AG08396 (cell line): ENCODE measurements at regions not wholly inside any gene's neighbourhood (a gene's known extent, or its start where the extent isn't known, plus 50 kb on each side); places are given as distances from the start of the nearest gene placed in this dataset.
A peak's percentile ranks its signal among the peaks of the same experiment; 100 is the strongest.

ENCODE experiments used
- DNase-seq: peaks from one replicate; pipeline ENCODE4 v3.0.0; 2012; ENCODE audit warnings: low spot score, mixed read lengths

DNA sequence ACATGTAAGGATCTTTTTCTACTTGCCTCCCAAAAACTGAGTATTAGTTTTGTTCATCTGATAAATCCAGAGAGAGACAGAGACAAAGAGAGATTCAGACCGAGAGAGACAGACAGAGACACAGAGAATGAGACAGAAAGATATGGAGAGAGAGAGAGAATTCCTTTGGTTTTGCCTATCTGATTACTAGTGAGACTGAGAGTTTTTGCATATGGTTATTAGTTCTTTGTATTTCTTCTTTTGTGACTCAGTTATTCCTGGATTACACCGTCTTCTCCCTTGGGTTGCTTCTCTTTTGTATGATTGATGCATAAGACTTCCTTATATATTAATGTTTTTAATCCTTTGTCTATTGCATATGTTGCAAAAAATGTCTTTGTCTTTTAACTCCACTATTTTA lies 91.2 kb upstream of the SPATA31C2 start:
- DNase-seq = no peak

DNA sequence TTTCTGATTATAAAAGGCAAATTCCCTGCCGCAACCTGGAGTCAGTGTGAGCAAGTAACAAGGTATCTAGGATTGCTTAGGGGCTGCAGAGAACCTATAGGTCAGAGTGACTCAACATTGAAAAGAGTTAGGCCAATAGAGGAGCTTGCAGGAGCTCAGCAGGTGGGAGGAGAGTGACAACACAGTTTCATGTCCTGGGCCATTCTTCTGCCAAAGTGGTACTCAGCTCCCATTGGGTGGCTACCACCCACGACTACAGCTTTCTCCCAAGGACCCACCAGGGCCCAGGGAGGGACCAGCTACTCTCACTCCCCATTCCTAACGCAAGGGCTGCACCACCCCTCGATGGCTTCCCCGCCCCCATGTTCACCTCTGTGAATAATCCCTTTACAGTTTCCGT lies 86.7 kb upstream of the SPATA31C2 start:
- no peak for DNase-seq

DNA sequence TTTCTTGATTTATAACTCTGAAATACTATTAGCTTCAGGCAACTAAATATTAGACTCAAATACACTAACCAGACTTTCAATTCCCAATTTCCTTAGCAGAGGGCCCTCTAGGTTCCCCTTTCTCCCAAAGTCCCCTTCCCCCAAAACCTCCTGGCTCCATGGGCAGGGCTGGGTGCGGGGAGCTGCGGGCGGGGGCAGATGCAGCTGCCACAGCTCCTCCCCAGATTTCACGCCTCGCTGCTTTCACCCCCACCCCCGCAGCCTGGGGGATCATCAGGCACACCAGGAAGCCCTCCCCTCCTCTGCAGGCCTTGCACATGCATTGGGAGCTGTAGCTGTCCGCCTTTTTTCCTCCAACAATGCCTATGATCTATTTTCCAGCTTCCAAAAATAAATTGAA lies 82.8 kb upstream of the SPATA31C2 start:
- DNase-seq = no peak

- DNase-seq = no peak
Measured at GRCh38 chr9:88220652-88221051, 82.4 kb upstream of the SPATA31C2 start.

DNA sequence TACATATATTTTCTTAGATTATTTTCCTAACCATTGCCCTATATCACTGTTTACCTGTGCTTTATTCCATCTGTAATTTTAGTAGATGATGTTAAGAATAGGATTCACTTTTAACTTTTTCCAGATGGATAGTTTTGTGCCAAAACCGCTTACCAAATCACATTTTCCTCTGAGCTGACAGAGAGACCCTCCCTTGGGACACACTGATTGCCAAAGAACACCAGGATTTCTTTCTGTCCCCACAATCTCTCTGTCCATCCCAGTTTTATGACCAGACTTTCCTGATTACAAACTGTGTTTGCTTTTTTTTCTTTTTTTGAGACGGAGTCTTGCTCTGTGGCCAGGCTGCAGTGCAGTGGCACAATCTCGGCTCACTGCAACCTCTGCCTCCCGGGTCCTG lies 81.3 kb upstream of the SPATA31C2 start:
- DNase-seq = no peak

- no peak for DNase-seq
Measured at GRCh38 chr9:88218726-88219125, 80.5 kb upstream of the SPATA31C2 start.

- no peak for DNase-seq
Measured at GRCh38 chr9:88216126-88216995, 78.1 kb upstream of the SPATA31C2 start.

GRCh38 chr9:88215196-88216125 lies 77.2 kb upstream of the SPATA31C2 start:
- no peak for DNase-seq

DNA sequence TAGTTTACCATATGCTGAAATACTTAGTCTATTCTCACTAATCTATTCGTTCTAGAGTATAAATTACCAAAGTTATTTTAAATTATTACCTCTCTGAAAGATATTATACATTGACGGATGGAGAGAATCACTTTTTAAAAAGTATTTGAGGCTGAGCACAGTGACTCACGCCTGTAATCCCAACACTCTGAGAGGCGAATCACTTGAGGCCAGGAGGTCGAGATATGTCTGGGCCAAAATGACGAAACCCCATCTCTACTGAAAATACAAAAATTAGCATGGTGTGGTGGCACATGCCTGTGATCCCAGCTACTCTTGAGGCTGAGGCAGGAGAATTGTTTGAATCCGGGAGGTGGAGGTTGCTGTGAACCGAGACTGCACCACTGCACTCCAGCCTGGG lies 64.0 kb upstream of the SPATA31C2 start:
- DNase-seq = no peak

DNA sequence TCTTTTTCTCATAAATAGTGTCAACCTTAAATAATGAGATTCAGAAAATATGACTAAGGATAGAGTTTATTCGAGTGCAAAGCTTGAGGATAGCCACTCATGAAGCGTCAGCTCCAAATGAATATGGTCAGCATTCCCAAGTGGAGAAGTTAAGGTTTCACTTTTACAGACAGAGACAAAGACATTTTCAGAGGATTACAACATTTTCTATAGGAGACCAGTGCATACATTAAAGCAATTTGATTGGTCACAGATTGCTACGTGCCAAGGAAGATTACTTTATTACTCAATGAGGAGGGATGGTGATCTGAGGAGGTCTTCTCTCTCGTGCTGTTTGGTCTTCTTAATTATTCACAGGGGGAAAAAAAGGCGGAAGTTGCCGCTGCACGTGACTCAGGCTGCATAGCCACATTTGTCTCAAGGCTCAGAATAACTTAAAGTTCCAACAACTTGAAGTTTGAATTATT lies 60.1 kb upstream of the SPATA31C2 start:
- DNase-seq = no peak

- peak; percentile 66 for DNase-seq
Measured at GRCh38 chr9:88197781-88198340, 59.6 kb upstream of the SPATA31C2 start.

DNA sequence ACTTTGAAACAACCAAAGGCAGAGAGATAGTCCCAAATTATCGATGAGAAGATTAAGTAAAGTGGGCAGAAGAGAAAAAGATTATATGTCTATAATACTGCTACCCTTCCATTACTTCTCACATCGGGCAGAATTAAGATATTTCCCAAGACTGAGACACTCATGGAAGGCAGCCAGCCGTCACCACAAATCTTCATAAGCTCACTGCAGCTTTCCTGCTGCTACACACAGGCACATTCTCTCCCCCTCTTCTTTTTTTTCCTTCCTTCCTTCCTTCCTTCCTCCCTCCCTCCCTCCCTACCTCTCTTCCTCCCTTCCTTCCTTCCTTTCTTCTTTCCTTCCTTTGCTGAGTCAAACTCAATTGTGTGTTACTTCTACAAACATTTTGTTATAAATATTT lies 58.7 kb upstream of the SPATA31C2 start:
- peak; percentile 54 for DNase-seq

- no peak for DNase-seq
Measured at GRCh38 chr9:88196142-88196790, 58.0 kb upstream of the SPATA31C2 start.

- no peak for DNase-seq
Measured at GRCh38 chr9:88193766-88194165, 55.5 kb upstream of the SPATA31C2 start.

- no peak for DNase-seq
Measured at GRCh38 chr9:88191456-88191855, 53.2 kb upstream of the SPATA31C2 start.

GRCh38 chr9:88189371-88189770 lies 51.1 kb upstream of the SPATA31C2 start:
- no peak for DNase-seq
